ENCODE measurements at regions not wholly inside any gene's neighbourhood (a gene's known extent, or its start where the extent isn't known, plus 50 kb on each side); places are given as distances from the start of the nearest gene placed in this dataset.

DNA sequence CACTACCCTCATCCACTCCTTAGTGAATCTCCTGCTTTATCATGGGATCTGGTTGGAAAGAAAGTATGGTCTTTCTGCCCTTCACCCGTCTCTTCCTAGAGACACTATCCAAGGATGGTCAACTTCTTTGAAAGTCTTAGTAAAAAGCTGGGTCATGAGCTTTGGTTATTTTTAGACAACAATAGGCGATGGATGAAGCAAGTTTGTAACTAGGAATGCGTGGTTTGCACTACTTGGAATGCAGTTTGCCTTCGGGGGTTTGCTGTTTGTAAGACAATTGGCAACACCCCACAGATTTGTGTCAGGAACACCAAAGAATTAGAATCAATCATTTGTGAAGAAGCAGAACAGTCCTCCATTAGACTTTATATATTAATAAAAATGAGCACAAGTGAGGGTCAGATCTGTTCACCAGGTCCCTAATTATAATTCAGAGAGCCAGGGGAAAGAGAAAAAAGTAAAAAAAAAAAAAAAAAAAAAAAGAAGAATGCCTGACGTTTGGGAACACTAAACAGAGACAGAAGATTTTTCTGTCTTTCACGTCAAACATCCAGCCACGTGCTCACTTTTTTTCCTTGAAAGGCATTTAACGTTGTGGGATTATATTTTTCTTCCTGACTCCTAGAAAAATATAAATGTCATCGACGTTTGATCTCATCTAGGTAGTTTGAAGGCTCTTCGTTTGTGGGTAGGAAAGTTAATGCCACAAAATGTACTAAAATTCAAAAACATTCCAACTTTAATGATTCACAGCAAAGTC lies 60.7 kb upstream of the BTG3 start:
- TF ChIP-seq, protein P1, sequence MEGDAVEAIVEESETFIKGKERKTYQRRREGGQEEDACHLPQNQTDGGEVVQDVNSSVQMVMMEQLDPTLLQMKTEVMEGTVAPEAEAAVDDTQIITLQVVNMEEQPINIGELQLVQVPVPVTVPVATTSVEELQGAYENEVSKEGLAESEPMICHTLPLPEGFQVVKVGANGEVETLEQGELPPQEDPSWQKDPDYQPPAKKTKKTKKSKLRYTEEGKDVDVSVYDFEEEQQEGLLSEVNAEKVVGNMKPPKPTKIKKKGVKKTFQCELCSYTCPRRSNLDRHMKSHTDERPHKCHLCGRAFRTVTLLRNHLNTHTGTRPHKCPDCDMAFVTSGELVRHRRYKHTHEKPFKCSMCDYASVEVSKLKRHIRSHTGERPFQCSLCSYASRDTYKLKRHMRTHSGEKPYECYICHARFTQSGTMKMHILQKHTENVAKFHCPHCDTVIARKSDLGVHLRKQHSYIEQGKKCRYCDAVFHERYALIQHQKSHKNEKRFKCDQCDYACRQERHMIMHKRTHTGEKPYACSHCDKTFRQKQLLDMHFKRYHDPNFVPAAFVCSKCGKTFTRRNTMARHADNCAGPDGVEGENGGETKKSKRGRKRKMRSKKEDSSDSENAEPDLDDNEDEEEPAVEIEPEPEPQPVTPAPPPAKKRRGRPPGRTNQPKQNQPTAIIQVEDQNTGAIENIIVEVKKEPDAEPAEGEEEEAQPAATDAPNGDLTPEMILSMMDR (IDR thresholded peaks at IDR 0.05): no peak
- TF ChIP-seq POLR2A (IDR thresholded peaks at IDR 0.05): no peak

Data from transverse colon (tissue), 3 donors.